Limb (tissue), 2 donors: ENCODE measurements at regions not wholly inside any gene's neighbourhood (a gene's known extent, or its start where the extent isn't known, plus 50 kb on each side); places are given as distances from the start of the nearest gene placed in this dataset.
A peak's percentile ranks its signal among the peaks of the same experiment; 100 is the strongest.
"Not testable (repeated sequence)": the region's sequence is repeated elsewhere in the genome, so short reads cannot be mapped to it uniquely, and the experiment has no call there.

ENCODE experiments used
- DNase-seq, 2 donors: peaks; one replicate each; pipeline ENCODE4 v3.0.0-alpha.2; 2016; ENCODE audit errors: extremely low spot score in 2 of 2

GRCh38 chr14:88983755-88984154 lies 159.3 kb downstream of the TTC8 start:
- DNase-seq, result no peak

- DNase-seq, result no peak
These were observed 161.2 kb downstream of the TTC8 start for GRCh38 chr14:88985654-88986053.

- DNase-seq, result peak in 1 of 2 donors; percentile 3
These were observed 161.8 kb downstream of the TTC8 start for GRCh38 chr14:88986146-88986841.

- not testable (repeated sequence) for DNase-seq
These were observed 162.5 kb downstream of the TTC8 start for GRCh38 chr14:88986908-88987307.

- DNase-seq, result no peak
These were observed 163.1 kb downstream of the TTC8 start for GRCh38 chr14:88987516-88987915.

- DNase-seq, result no peak
These were observed 165.5 kb downstream of the TTC8 start for GRCh38 chr14:88989911-88990310.

- DNase-seq, result no peak
These were observed 166.4 kb downstream of the TTC8 start for GRCh38 chr14:88990856-88991255.

GRCh38 chr14:88992011-88992410 lies 167.6 kb downstream of the TTC8 start:
- DNase-seq, result no peak

GRCh38 chr14:88993946-88994345 lies 169.5 kb downstream of the TTC8 start:
- DNase-seq, result no peak

- DNase-seq, result no peak
These were observed 171.2 kb downstream of the TTC8 start for GRCh38 chr14:88995437-88996198.

- no peak for DNase-seq
These were observed 173.6 kb downstream of the TTC8 start for GRCh38 chr14:88998027-88998426.

- no peak for DNase-seq
These were observed 174.7 kb downstream of the TTC8 start for GRCh38 chr14:88999137-88999536.

- no peak for DNase-seq
These were observed 175.8 kb downstream of the TTC8 start for GRCh38 chr14:89000007-89000942.

GRCh38 chr14:89004166-89004565 lies 179.7 kb downstream of the TTC8 start:
- DNase-seq, result no peak

- DNase-seq, result no peak
These were observed 183.5 kb downstream of the TTC8 start for GRCh38 chr14:89007906-89008305.

- no peak for DNase-seq
These were observed 187.2 kb downstream of the TTC8 start for GRCh38 chr14:89011355-89012281.

GRCh38 chr14:89012282-89013097 lies 188.0 kb downstream of the TTC8 start:
- no peak for DNase-seq

GRCh38 chr14:89013098-89013504 lies 188.7 kb downstream of the TTC8 start:
- DNase-seq, result no peak

- DNase-seq, result no peak
These were observed 189.5 kb downstream of the TTC8 start for GRCh38 chr14:89013698-89014568.
